SK-N-MC (cell line): ENCODE measurements at regions not wholly inside any gene's neighbourhood (a gene's known extent, or its start where the extent isn't known, plus 50 kb on each side); places are given as distances from the start of the nearest gene placed in this dataset.

Source experiments
- DNase-seq: peaks from one replicate; pipeline ENCODE4 v3.0.0-alpha.2; 2011; ENCODE audit warnings: low read depth, low spot score
- H3K27ac ChIP-seq: fragments of 200-600 bp; sonication (generic); 2 replicates; pipeline ENCODE4 v1.5.1; 2016; ENCODE audit warnings: mixed run types
- H3K36me3 ChIP-seq: fragments of 200-600 bp; sonication (generic); 2 replicates; pipeline ENCODE4 v1.6.1; 2017; ENCODE audit warnings: antibody characterized with exemption, low read length, mixed read lengths; ENCODE audit not compliant: insufficient read depth
- H3K4me3 ChIP-seq: fragments of 200-600 bp; sonication (generic); 2 replicates; pipeline ENCODE4 v1.5.1; 2016
- H3K9ac ChIP-seq: fragments of 200-600 bp; sonication (generic); 2 replicates; pipeline ENCODE4 v1.8.0; 2017; ENCODE audit warnings: mixed run types, mixed read lengths; ENCODE audit not compliant: insufficient read length
- H3K9me3 ChIP-seq: fragments of 200-600 bp; sonication (generic); 2 replicates; pipeline ENCODE4 v1.6.1; 2017; ENCODE audit warnings: low read depth, mild to moderate bottlenecking, antibody characterized with exemption, low read length, moderate library complexity, mixed read lengths
- EZH2 ChIP-seq: fragments of 200-600 bp; sonication (generic); IDR thresholded peaks from one replicate; pipeline ENCODE4 v1.6.1; 2017; ENCODE audit warnings: antibody characterized with exemption
- FOXP2 ChIP-seq: optimal IDR thresholded peaks from 2 replicates; pipeline ENCODE3; 2011; ENCODE audit warnings: mild to moderate bottlenecking, moderate library complexity; ENCODE audit not compliant: insufficient read depth; ENCODE audit errors: extremely low read length, control extremely low read depth
- POLR2AphosphoS5 ChIP-seq: IDR thresholded peaks from 2 replicates; pipeline ENCODE4 v1.6.1; 2012; ENCODE audit warnings: mild to moderate bottlenecking, low read depth, low read length, borderline replicate concordance

DNA sequence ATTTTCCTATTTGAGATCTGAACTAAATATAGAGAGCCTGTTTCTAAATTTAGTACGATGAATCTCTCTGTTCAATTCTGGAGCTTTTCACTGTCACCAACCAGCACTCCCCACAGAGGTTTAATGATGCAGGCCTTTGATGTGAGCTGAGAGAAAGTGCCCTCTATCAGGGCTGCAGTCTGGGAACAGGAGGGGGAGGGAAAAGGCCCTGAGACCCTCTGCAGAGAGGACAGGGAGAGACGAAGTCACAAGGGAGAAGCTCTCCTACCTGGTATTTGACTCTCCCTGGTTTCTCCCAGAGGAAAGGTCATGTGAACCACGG, 206.8 kb upstream of the SOX1 start:
- TF ChIP-seq FOXP2 = no peak
- TF ChIP-seq EZH2 = no peak
- no peak for TF ChIP-seq POLR2AphosphoS5
- no peak overlapping the region for H3K27ac ChIP-seq
- no peak overlapping the region for H3K4me3 ChIP-seq
- no peaks in the 10 kb centered on the region for H3K36me3 ChIP-seq
- no peak overlapping the region for H3K9ac ChIP-seq
- H3K9me3 ChIP-seq = no peaks in the 10 kb centered on the region
- DNase-seq = no peak

DNA sequence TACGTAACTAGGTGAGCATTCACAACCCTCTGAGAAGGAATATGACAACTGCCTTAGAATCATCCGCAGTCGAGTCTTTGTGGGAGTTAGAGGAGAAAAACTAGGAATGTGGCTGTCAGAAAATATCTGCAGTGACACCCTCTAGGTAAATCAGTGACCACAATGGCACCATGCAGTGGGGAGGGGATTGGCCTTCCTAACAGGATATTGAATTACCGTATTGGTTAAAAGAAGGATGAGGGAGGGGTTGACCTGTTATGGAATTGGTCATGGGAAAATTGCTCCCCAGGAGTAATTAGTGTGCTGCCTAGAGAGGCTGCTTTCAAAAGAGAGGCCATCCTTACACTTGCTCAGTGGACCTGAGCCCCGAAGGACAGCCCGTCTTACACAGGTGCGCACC, 205.6 kb upstream of the SOX1 start:
- Histone ChIP-seq H3K36me3 (no peaks in the 10 kb centered on the region), H3K9me3 (no peaks in the 10 kb centered on the region), H3K9ac (no peak overlapping the region), H3K27ac (no peak overlapping the region), H3K4me3 (no peak overlapping the region)
- no peak for TF ChIP-seq EZH2
- no peak for TF ChIP-seq POLR2AphosphoS5
- TF ChIP-seq FOXP2 = no peak
- no peak for DNase-seq

DNA sequence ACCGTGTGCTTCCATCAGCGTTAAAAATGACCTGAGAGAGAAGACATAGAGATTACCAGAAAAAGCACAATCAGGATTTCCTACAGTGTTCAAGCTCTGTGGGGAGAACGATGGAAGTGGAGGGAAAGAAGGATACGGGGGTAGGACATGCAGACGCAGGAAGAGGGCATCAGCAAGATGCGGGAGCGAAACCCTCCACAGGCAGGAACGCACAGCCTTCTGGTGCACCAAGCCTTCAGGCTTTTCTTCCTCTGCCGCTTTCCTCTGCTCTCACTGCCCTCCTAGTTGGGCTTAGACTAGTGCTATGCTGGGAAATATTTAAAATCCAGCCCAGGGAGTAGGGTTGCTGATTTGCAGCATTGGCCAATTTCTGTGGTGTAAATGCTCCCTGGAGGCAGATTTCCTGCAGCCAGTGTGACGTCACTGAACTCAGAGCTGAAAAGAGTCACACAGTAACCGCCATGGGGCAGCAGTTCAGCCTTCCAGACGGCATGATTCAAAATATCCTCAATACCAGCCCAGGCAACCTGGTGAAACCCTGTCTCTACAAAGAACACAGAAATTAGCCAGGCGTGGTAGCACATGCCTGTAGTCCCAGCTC, 205.1 kb upstream of the SOX1 start:
- Histone ChIP-seq H3K9me3 (no peaks in the 10 kb centered on the region), H3K36me3 (no peaks in the 10 kb centered on the region), H3K4me3 (no peak overlapping the region), H3K27ac (no peak overlapping the region), H3K9ac (no peak overlapping the region)
- no peak for DNase-seq
- no peak for TF ChIP-seq FOXP2
- no peak for TF ChIP-seq POLR2AphosphoS5
- TF ChIP-seq EZH2 = no peak

DNA sequence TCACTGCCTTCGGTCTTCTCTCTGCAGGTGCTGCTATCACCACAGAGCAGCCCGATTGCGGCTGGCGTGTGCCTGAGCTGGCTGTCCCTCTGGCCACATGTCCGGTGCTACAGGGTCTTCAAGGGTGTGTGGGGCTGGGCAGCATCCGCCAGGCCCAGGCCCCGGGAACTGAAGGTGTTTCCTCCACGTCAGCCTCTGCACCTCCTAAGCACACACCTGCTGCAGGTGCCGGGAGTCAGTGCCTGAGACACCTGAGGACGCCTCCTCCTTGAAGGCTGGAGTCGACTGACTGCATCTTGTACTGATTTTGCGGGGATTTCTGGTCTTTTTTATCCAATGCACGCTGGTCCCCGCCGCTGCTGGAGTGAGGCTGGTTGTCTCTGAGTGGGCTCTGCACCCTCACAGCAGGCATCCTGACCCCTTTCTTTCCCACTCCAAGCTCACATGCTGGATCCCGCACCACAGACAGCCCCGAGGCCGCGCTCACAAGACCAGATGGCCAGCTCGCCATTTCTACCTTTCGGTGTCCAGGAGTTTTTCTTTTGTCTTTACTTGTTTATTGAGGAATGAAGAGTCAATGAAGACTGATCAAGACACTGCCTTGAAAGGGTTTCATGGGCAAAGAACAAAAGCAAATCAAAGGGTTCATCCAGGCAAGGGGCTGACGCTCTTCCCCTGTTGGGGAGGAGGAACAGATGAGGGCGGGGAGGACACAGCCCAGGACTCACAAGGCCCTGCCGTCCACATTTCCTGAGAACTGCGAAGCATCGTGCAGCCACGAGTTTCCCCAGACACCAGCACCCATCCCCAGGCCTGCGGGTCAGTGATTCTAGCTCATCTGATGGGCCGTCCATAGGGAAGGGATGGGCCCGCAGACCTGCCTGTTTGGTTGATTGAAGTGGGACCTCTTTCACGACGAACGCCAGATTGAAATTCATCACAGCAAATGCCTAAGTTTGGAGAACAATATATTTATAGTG, 203.8 kb upstream of the SOX1 start:
- no peaks in the 10 kb centered on the region for H3K36me3 ChIP-seq
- H3K4me3 ChIP-seq = no peak overlapping the region
- no peak overlapping the region for H3K27ac ChIP-seq
- TF ChIP-seq EZH2 = no peak
- TF ChIP-seq POLR2AphosphoS5 = no peak
- no peak for TF ChIP-seq FOXP2
- no peak for DNase-seq
- H3K9ac ChIP-seq = no peak overlapping the region
- no peaks in the 10 kb centered on the region for H3K9me3 ChIP-seq

DNA sequence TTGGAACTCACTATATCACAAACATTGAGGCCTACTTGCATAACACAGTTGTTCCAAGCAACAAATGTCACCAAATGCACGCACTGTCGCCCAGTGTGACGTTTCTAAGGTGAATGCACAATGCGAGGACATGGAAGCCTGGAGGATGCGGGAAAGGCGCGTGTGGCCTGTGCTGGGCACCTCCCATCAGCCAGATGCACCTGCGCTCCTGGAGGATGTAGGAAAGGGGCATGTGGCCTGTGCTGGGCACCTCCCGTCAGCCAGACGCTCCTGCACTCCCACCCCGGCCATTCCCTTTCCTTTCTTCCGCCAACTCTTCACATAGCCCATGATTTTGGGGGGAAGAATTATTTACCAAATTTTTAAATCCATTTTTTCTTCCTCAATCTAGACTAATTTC, 202.4 kb upstream of the SOX1 start:
- H3K36me3 ChIP-seq = no peaks in the 10 kb centered on the region
- no peak for DNase-seq

DNA sequence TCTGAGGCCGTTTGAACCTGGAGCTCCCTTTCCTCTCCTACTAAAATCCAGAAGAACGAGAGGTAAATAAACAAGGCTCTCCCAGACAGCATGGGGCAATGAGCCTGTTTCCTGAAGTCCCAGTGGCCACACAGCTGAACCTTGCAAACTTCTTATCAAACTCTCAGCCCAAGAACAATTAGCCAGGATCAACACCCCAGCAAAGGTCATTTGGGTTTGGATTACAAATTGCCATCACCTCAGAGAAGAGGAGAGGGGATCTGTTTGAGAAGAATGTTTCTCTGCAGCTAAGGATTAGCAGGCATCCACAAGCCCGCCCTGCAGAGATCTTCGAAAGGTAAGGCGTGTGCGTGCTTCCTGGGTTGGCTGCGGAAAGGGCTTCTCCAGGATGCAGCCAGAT, 201.9 kb upstream of the SOX1 start:
- TF ChIP-seq POLR2AphosphoS5 (no peak), FOXP2 (no peak), EZH2 (no peak)
- H3K9ac ChIP-seq = no peak overlapping the region
- DNase-seq = no peak
- H3K27ac ChIP-seq = no peak overlapping the region
- H3K36me3 ChIP-seq = no peaks in the 10 kb centered on the region
- H3K9me3 ChIP-seq = no peaks in the 10 kb centered on the region
- no peak overlapping the region for H3K4me3 ChIP-seq

More for the DNA sequence above, 202.4 kb upstream of the SOX1 start:
- H3K9me3 ChIP-seq = no peaks in the 10 kb centered on the region
- H3K4me3 ChIP-seq = no peak overlapping the region
- H3K9ac ChIP-seq = no peak overlapping the region
- TF ChIP-seq EZH2 (no peak), FOXP2 (no peak), POLR2AphosphoS5 (no peak)
- no peak overlapping the region for H3K27ac ChIP-seq

DNA sequence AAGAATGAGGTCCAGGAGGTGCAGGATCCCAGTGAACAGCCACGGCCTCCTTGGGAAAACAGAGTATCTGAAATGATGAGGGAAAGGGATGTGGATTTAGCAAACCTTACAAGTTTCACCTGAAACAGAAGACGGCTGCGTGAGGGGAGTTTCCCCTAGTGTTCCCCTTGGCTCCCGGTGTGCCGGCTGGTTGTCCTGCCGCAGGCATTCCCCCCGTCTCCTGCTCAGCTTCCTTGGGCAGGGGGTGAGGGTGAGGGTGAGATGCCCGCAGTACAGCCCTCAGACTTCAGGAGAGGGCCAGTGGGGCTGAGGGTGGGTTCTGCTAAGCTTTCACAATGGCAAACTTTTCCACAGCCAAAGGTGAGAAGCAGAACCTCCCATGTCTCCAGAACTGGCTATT, 201.1 kb upstream of the SOX1 start:
- no peaks in the 10 kb centered on the region for H3K36me3 ChIP-seq
- H3K9ac ChIP-seq = no peak overlapping the region
- TF ChIP-seq EZH2 = no peak
- TF ChIP-seq POLR2AphosphoS5 = no peak
- TF ChIP-seq FOXP2 = no peak
- H3K4me3 ChIP-seq = no peak overlapping the region
- no peaks in the 10 kb centered on the region for H3K9me3 ChIP-seq
- H3K27ac ChIP-seq = no peak overlapping the region
- DNase-seq = no peak

DNA sequence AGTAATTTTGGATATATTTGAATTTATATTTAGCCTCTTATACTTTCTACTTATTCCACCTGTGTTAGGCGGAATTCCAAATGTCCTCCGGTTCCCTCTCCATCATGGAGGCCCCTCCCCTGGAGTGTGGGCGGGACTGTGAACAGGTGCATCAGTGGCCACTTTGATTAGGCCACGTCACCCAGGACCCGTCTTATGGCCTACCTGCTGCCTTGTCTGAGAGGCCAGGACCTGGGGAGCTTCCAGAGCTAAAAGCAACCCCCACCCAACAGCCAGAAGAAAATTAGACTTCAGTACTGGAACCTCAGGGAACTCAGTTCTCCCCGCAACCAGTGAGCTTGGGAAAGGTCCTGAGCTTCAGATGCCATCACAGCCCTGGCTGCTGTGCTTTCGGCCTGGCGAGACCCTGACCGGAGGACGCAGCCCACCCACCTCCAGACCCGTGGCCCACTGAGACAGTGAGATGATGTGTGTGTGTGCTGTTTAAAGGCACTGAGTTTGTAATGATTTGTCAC, 200.2 kb upstream of the SOX1 start:
- Histone ChIP-seq H3K4me3 (no peak overlapping the region), H3K27ac (no peak overlapping the region), H3K9ac (no peak overlapping the region), H3K9me3 (no peaks in the 10 kb centered on the region), H3K36me3 (no peaks in the 10 kb centered on the region)
- TF ChIP-seq POLR2AphosphoS5 = no peak
- no peak for TF ChIP-seq FOXP2
- no peak for TF ChIP-seq EZH2
- DNase-seq = no peak
